ENCODE measurements at regions not wholly inside any gene's neighbourhood (a gene's known extent, or its start where the extent isn't known, plus 50 kb on each side); places are given as distances from the start of the nearest gene placed in this dataset.

- Histone ChIP-seq H3K27me3 (ENCODE audit: control insufficient read depth in 1 of 2, insufficient read depth in 2 of 2, low read length in 2 of 2) (peaks cover 5 to 12% of the 10 kb centered on the region in 2 experiments), H3K36me3 (ENCODE audit: insufficient read depth, low read length) (no peaks in the 10 kb centered on the region), H3K27ac (ENCODE audit: low read depth in 1 of 2, low read length in 2 of 2) (no peak overlapping the region), H3K4me3 (ENCODE audit: low read length) (no peak overlapping the region), H3K4me1 (ENCODE audit: insufficient read depth, low read length) (peaks cover 3% of the 10 kb centered on the region), H3K9me3 (ENCODE audit: control insufficient read depth in 1 of 2, insufficient read depth in 1 of 2, low read length in 2 of 2) (peaks cover 12 to 29% of the 10 kb centered on the region in 2 experiments)
- DNase-seq (peak; percentile 9 to 70 (median 32)), ATAC-seq (ENCODE audit: poor library complexity) (no peak)
- Mint-ChIP-seq H3K36me3 (ENCODE audit: low read depth) (no peaks in the 10 kb centered on the region), H3K4me1 (ENCODE audit: low read depth) (peaks cover 6% of the 10 kb centered on the region), H3K27me3 (peaks cover 50% of the 10 kb centered on the region), H3K9me3 (peaks cover 9% of the 10 kb centered on the region), H3K4me3 (peak overlapping the region; percentile 74), H3K27ac (no peak overlapping the region)
- POLR2A ChIA-PET, result no interaction called here
- peak; percentile 92 for TF ChIP-seq CTCF (IDR thresholded peaks at IDR 0.05)
- intact Hi-C loops (cut with DNase I, micrococcal nuclease), result loop anchor here (5.0 kb wide), 1 partner anchor 799 kb away; no protein-coding TSS in a partner anchor
- CTCF ChIA-PET, result interaction anchor here (0.5 to 1.1 kb wide), 3 partner anchors 16 to 799 kb away, joined by 3 to 4 read pairs (median 4); no protein-coding TSS in a partner anchor
Observed at GRCh38 chr10:117442944-117443685, 67.9 kb upstream of the PDZD8 start.

- Mint-ChIP-seq H3K27ac (no peak overlapping the region), H3K27me3 (peaks cover 50% of the 10 kb centered on the region), H3K4me3 (no peak overlapping the region), H3K9me3 (peaks cover 9% of the 10 kb centered on the region), H3K36me3 (ENCODE audit: low read depth) (no peaks in the 10 kb centered on the region), H3K4me1 (ENCODE audit: low read depth) (peaks cover 6% of the 10 kb centered on the region)
- no peaks in the 10 kb centered on the region for H3K36me3 ChIP-seq (ENCODE audit: insufficient read depth, low read length)
- intact Hi-C loops (cut with DNase I, micrococcal nuclease), result loop anchor here (5.0 kb wide), 1 partner anchor 800 kb away; no protein-coding TSS in a partner anchor
- no peak for TF ChIP-seq CTCF (IDR thresholded peaks at IDR 0.05)
- no peak for ATAC-seq (ENCODE audit: poor library complexity)
- no peak overlapping the region for H3K4me3 ChIP-seq (ENCODE audit: low read length)
- peaks cover 12 to 24% of the 10 kb centered on the region in 2 experiments for H3K9me3 ChIP-seq (ENCODE audit: control insufficient read depth in 1 of 2, insufficient read depth in 1 of 2, low read length in 2 of 2)
- POLR2A ChIA-PET, result no interaction called here
- peaks cover 5 to 12% of the 10 kb centered on the region in 2 experiments for H3K27me3 ChIP-seq (ENCODE audit: control insufficient read depth in 1 of 2, insufficient read depth in 2 of 2, low read length in 2 of 2)
- H3K27ac ChIP-seq (ENCODE audit: low read depth in 1 of 2, low read length in 2 of 2), result no peak overlapping the region
- CTCF ChIA-PET, result interaction anchor here (1.1 kb wide), 2 partner anchors 16 to 800 kb away, joined by 3 to 4 read pairs; no protein-coding TSS in a partner anchor
- no peak for DNase-seq
- H3K4me1 ChIP-seq (ENCODE audit: insufficient read depth, low read length), result peaks cover 3% of the 10 kb centered on the region
Observed at GRCh38 chr10:117442521-117442920, 67.3 kb upstream of the PDZD8 start.

- ChIA-PET POLR2A (no interaction called here), CTCF (no interaction called here)
- no peaks in the 10 kb centered on the region for H3K36me3 ChIP-seq (ENCODE audit: insufficient read depth, low read length)
- ATAC-seq (ENCODE audit: poor library complexity) (no peak), DNase-seq (peak in 2 of 14 experiments; percentile 25 to 31)
- intact Hi-C loops (cut with DNase I, micrococcal nuclease), result loop anchor here (5.0 kb wide), 1 partner anchor 800 kb away; no protein-coding TSS in a partner anchor
- H3K4me1 ChIP-seq (ENCODE audit: insufficient read depth, low read length), result peaks cover 3% of the 10 kb centered on the region
- H3K4me3 Mint-ChIP-seq, result no peak overlapping the region
- H3K9me3 Mint-ChIP-seq, result peaks cover 9% of the 10 kb centered on the region
- H3K27me3 ChIP-seq (ENCODE audit: control insufficient read depth in 1 of 2, insufficient read depth in 2 of 2, low read length in 2 of 2), result peaks cover 5 to 12% of the 10 kb centered on the region in 2 experiments
- no peak overlapping the region for H3K27ac ChIP-seq (ENCODE audit: low read depth in 1 of 2, low read length in 2 of 2)
- H3K27me3 Mint-ChIP-seq, result peaks cover 50% of the 10 kb centered on the region
- H3K9me3 ChIP-seq (ENCODE audit: control insufficient read depth in 1 of 2, insufficient read depth in 1 of 2, low read length in 2 of 2), result peaks cover 12 to 22% of the 10 kb centered on the region in 2 experiments
- H3K27ac Mint-ChIP-seq, result no peak overlapping the region
- TF ChIP-seq CTCF (IDR thresholded peaks at IDR 0.05), result no peak
- no peaks in the 10 kb centered on the region for H3K36me3 Mint-ChIP-seq (ENCODE audit: low read depth)
- no peak overlapping the region for H3K4me3 ChIP-seq (ENCODE audit: low read length)
- peaks cover 6% of the 10 kb centered on the region for H3K4me1 Mint-ChIP-seq (ENCODE audit: low read depth)
Observed at GRCh38 chr10:117441812-117442443, 66.7 kb upstream of the PDZD8 start.
